ENCODE measurements at regions not wholly inside any gene's neighbourhood (a gene's known extent, or its start where the extent isn't known, plus 50 kb on each side); places are given as distances from the start of the nearest gene placed in this dataset.
"Not testable (repeated sequence)": the region's sequence is repeated elsewhere in the genome, so short reads cannot be mapped to it uniquely, and the experiment has no call there.

DNA sequence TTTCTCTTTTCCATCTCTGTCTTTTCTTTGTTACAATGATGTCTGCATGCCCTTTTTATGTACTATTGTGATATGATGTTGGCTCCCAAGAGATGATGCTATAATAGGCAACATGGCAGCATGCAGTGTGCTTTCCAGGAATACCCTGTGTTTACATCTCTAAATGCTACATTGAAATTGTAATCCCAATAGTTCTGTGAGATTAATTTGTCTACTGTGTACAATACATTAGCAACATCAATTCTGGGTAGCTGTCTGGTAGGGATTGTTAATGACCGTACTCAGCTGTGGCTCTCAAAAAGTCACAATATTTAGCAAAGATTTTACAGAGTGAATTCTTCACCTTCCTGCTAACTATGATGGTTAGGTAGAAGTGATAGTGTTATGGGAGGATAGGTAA, 225.6 kb upstream of the MMS22L start:
- ChIA-PET CTCF (no interaction called here), POLR2A (ENCODE audit: low non-redundant PET) (no interaction called here)
- intact Hi-C loops (cut with micrococcal nuclease; ENCODE audit: unreplicated experiment), result loop anchor here (10.0 kb wide), 1 partner anchor 324 kb away; no protein-coding TSS in a partner anchor

DNA sequence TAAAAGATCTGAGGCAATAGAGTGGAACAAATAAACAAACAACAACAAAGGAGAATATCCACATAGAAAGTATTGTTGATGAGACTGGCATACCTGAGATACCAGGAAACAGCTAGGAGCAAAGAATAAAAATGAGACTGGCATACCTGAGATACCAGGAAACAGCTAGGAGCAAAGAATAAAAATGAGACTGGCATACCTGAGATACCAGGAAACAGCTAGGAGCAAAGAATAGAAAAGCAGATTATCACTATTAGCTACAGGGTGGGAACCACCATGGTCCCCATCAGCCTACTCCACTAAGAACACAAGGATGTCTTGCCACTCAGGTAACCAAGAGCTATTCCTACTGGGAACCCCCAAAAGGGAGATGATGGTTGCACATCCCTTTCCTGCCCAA, 230.2 kb upstream of the MMS22L start:
- H3K27ac ChIP-seq (ENCODE audit: low read depth, low read length, poor library complexity, severe bottlenecking); intact Hi-C loops (cut with micrococcal nuclease; ENCODE audit: unreplicated experiment); H3K9me3 ChIP-seq (ENCODE audit: low read depth, low read length, poor library complexity, severe bottlenecking); H3K4me3 ChIP-seq (ENCODE audit: low read depth, low read length, poor library complexity, severe bottlenecking); BruUV-seq (replicated peaks); H3K4me1 ChIP-seq (ENCODE audit: insufficient read depth, low read length, poor library complexity, severe bottlenecking); POLR2A ChIA-PET (ENCODE audit: low non-redundant PET); DNase-seq (ENCODE audit: low spot score); H3K36me3 ChIP-seq (ENCODE audit: insufficient read depth, low read length, poor library complexity, severe bottlenecking); H3K27me3 ChIP-seq (replicated peaks; ENCODE audit: insufficient read depth, low read depth, low read length, poor library complexity): not testable (repeated sequence)
- CTCF ChIA-PET, result interaction anchor here (0.7 kb wide), 1 partner anchor 74 kb away, joined by 3 read pairs; no protein-coding TSS in a partner anchor

More for the DNA sequence above, 225.6 kb upstream of the MMS22L start:
- Histone ChIP-seq H3K27me3 (replicated peaks; ENCODE audit: insufficient read depth, low read depth, low read length, poor library complexity) (no peaks in the 10 kb centered on the region), H3K27ac (ENCODE audit: low read depth, low read length, poor library complexity, severe bottlenecking) (no peak overlapping the region), H3K9me3 (ENCODE audit: low read depth, low read length, poor library complexity, severe bottlenecking) (no peaks in the 10 kb centered on the region), H3K4me1 (ENCODE audit: insufficient read depth, low read length, poor library complexity, severe bottlenecking) (no peaks in the 10 kb centered on the region), H3K4me3 (ENCODE audit: low read depth, low read length, poor library complexity, severe bottlenecking) (no peak overlapping the region), H3K36me3 (ENCODE audit: insufficient read depth, low read length, poor library complexity, severe bottlenecking) (no peaks in the 10 kb centered on the region)
- DNase-seq (ENCODE audit: low spot score), result no peak
- TF ChIP-seq, protein P1, sequence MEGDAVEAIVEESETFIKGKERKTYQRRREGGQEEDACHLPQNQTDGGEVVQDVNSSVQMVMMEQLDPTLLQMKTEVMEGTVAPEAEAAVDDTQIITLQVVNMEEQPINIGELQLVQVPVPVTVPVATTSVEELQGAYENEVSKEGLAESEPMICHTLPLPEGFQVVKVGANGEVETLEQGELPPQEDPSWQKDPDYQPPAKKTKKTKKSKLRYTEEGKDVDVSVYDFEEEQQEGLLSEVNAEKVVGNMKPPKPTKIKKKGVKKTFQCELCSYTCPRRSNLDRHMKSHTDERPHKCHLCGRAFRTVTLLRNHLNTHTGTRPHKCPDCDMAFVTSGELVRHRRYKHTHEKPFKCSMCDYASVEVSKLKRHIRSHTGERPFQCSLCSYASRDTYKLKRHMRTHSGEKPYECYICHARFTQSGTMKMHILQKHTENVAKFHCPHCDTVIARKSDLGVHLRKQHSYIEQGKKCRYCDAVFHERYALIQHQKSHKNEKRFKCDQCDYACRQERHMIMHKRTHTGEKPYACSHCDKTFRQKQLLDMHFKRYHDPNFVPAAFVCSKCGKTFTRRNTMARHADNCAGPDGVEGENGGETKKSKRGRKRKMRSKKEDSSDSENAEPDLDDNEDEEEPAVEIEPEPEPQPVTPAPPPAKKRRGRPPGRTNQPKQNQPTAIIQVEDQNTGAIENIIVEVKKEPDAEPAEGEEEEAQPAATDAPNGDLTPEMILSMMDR (conservative IDR thresholded peaks at IDR 0.05; ENCODE audit: low read depth, low read length), result no peak
- no peak for TF ChIP-seq EZH2 (IDR thresholded peaks at IDR 0.05; ENCODE audit: borderline replicate concordance, low read depth, low read length, poor library complexity, severe bottlenecking)
- no TSS peak for BruUV-seq (replicated peaks)

DNA sequence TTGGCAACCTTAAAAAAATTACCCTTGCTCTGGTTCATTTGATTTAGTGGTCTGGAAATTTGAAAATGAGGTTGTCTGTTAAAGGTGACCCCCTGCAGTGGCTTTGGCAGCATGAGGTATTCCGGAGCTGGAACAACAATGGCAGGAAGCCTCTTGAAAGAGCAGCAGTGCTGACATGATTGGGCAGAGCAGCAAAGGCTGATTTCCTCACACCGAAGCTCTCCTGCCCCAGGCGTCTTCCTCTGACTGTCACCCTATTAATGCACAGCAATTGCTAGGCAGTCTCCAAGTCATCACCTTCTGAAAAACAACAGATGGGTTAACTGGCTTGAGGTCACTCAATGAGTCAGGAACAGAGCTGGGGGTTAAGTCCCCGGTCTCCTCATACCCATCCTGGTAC, 241.8 kb upstream of the MMS22L start:
- Histone ChIP-seq H3K36me3 (ENCODE audit: insufficient read depth, low read length, poor library complexity, severe bottlenecking) (no peaks in the 10 kb centered on the region), H3K27me3 (replicated peaks; ENCODE audit: insufficient read depth, low read depth, low read length, poor library complexity) (no peaks in the 10 kb centered on the region), H3K27ac (ENCODE audit: low read depth, low read length, poor library complexity, severe bottlenecking) (peak overlapping the region; percentile 76), H3K4me1 (ENCODE audit: insufficient read depth, low read length, poor library complexity, severe bottlenecking) (peaks cover 40% of the 10 kb centered on the region), H3K9me3 (ENCODE audit: low read depth, low read length, poor library complexity, severe bottlenecking) (peaks cover 11% of the 10 kb centered on the region), H3K4me3 (ENCODE audit: low read depth, low read length, poor library complexity, severe bottlenecking) (no peak overlapping the region)
- DNase-seq (ENCODE audit: low spot score), result peak; percentile 75
- TF ChIP-seq EZH2 (IDR thresholded peaks at IDR 0.05; ENCODE audit: borderline replicate concordance, low read depth, low read length, poor library complexity, severe bottlenecking), result no peak
- TF ChIP-seq, protein P1 (conservative IDR thresholded peaks at IDR 0.05; ENCODE audit: low read depth, low read length), result no peak
- ChIA-PET POLR2A (ENCODE audit: low non-redundant PET) (no interaction called here), CTCF (no interaction called here)
- BruUV-seq (replicated peaks), result no TSS peak
- intact Hi-C loops (cut with micrococcal nuclease; ENCODE audit: unreplicated experiment), result no loop called here

DNA sequence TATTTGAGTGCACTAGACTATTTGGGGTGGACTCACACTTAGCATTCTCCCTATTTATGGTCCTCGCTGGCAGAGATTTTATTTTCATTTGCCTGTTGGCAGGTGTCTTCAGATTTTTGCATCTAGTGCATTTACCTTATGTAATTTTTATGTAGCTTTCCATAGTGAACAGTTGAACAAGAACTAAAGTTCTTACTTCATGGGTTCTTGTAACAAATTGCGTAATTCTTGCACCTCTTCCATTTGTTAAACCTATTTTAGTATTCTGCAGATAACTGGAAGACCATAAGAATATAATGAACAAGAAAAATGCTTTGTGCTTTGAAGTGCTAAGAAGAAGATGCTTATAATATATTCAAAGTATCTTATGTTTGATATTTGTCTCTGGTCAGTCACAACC, 252.8 kb upstream of the MMS22L start:
- Histone ChIP-seq H3K36me3 (ENCODE audit: insufficient read depth, low read length, poor library complexity, severe bottlenecking) (no peaks in the 10 kb centered on the region), H3K4me1 (ENCODE audit: insufficient read depth, low read length, poor library complexity, severe bottlenecking) (no peaks in the 10 kb centered on the region), H3K27me3 (replicated peaks; ENCODE audit: insufficient read depth, low read depth, low read length, poor library complexity) (no peaks in the 10 kb centered on the region), H3K9me3 (ENCODE audit: low read depth, low read length, poor library complexity, severe bottlenecking) (no peaks in the 10 kb centered on the region), H3K27ac (ENCODE audit: low read depth, low read length, poor library complexity, severe bottlenecking) (no peak overlapping the region), H3K4me3 (ENCODE audit: low read depth, low read length, poor library complexity, severe bottlenecking) (no peak overlapping the region)
- intact Hi-C loops (cut with micrococcal nuclease; ENCODE audit: unreplicated experiment), result no loop called here
- BruUV-seq (replicated peaks), result no TSS peak
- POLR2A ChIA-PET (ENCODE audit: low non-redundant PET), result no interaction called here
- CTCF ChIA-PET, result no interaction called here
- TF ChIP-seq, protein P1 (conservative IDR thresholded peaks at IDR 0.05; ENCODE audit: low read depth, low read length), result no peak
- no peak for TF ChIP-seq EZH2 (IDR thresholded peaks at IDR 0.05; ENCODE audit: borderline replicate concordance, low read depth, low read length, poor library complexity, severe bottlenecking)
- no peak for DNase-seq (ENCODE audit: low spot score)
